DND-41 (cell line): ENCODE measurements at regions not wholly inside any gene's neighbourhood (a gene's known extent, or its start where the extent isn't known, plus 50 kb on each side); places are given as distances from the start of the nearest gene placed in this dataset.
"Not testable (repeated sequence)": the region's sequence is repeated elsewhere in the genome, so short reads cannot be mapped to it uniquely, and the experiment has no call there.

ENCODE experiments used
- EZH2 ChIP-seq: IDR thresholded peaks from 3 replicates; pipeline ENCODE4 v1.6.1; 2012; ENCODE audit warnings: borderline replicate concordance, low read depth, mild to moderate bottlenecking, moderate library complexity, low read length, inconsistent platforms; ENCODE audit not compliant: severe bottlenecking
- TF ChIP-seq, protein P1 (sequence below): IDR thresholded peaks from 2 replicates; pipeline ENCODE4 v1.5.1; 2012; ENCODE audit warnings: borderline replicate concordance, low read length, moderate library complexity, mild to moderate bottlenecking; ENCODE audit not compliant: poor library complexity, severe bottlenecking; ENCODE audit errors: extremely low read depth

DNA sequence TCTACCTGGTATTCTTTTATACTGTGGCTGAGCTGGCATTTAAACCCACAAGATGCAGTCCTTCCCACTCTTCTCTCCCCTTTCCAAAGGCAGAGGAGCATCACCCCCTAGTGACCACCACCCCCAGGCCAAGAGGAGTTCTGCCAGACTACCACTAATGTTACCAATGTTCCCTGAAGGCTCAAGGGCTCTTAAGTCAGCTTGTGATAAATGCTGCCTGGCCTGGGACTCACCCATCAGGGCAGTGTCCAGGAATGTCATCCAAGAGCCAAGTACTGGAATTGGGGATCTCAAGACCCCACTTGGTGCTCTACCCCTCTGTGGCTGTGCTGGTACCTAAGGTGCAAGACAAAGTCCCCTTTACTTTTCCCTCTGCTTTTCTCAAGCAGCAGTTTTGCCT is 80.0 kb upstream of the EMB start:
- TF ChIP-seq, protein P1, sequence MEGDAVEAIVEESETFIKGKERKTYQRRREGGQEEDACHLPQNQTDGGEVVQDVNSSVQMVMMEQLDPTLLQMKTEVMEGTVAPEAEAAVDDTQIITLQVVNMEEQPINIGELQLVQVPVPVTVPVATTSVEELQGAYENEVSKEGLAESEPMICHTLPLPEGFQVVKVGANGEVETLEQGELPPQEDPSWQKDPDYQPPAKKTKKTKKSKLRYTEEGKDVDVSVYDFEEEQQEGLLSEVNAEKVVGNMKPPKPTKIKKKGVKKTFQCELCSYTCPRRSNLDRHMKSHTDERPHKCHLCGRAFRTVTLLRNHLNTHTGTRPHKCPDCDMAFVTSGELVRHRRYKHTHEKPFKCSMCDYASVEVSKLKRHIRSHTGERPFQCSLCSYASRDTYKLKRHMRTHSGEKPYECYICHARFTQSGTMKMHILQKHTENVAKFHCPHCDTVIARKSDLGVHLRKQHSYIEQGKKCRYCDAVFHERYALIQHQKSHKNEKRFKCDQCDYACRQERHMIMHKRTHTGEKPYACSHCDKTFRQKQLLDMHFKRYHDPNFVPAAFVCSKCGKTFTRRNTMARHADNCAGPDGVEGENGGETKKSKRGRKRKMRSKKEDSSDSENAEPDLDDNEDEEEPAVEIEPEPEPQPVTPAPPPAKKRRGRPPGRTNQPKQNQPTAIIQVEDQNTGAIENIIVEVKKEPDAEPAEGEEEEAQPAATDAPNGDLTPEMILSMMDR: not testable (repeated sequence)
- TF ChIP-seq EZH2: not testable (repeated sequence)
